SJSA1 (cell line): ENCODE measurements at regions not wholly inside any gene's neighbourhood (a gene's known extent, or its start where the extent isn't known, plus 50 kb on each side); places are given as distances from the start of the nearest gene placed in this dataset.

Experiments used
- DNase-seq, 2 experiments: peaks; one replicate each; pipeline ENCODE4 v3.0.0-alpha.2; 2015 to 2020; ENCODE audit warnings: low spot score in 2 of 2, low read depth in 1 of 2
- H3K27ac ChIP-seq: fragments of 250-450 bp; sonication (Bioruptor Pico); 2 replicates; pipeline ENCODE4 v1.5.1; 2020; ENCODE audit warnings: mild to moderate bottlenecking, moderate library complexity
- H3K27me3 ChIP-seq: fragments of 250-450 bp; sonication (Bioruptor Pico); replicated peaks from 2 replicates; pipeline ENCODE4 v1.5.1; 2020; ENCODE audit warnings: mild to moderate bottlenecking, moderate library complexity
- H3K36me3 ChIP-seq: fragments of 250-450 bp; sonication (Bioruptor Pico); 2 replicates; pipeline ENCODE4 v1.5.1; 2020; ENCODE audit warnings: mild to moderate bottlenecking
- H3K4me1 ChIP-seq: fragments of 250-450 bp; sonication (Bioruptor Pico); replicated peaks from 2 replicates; pipeline ENCODE4 v1.6.1; 2021; ENCODE audit warnings: mild to moderate bottlenecking
- H3K4me3 ChIP-seq: fragments of 250-450 bp; sonication (Bioruptor Pico); 2 replicates; pipeline ENCODE4 v1.5.1; 2020; ENCODE audit warnings: mild to moderate bottlenecking
- H3K9me3 ChIP-seq: fragments of 250-450 bp; sonication (Bioruptor Pico); replicated peaks from 2 replicates; pipeline ENCODE4 v1.5.1; 2020; ENCODE audit warnings: mild to moderate bottlenecking

DNA sequence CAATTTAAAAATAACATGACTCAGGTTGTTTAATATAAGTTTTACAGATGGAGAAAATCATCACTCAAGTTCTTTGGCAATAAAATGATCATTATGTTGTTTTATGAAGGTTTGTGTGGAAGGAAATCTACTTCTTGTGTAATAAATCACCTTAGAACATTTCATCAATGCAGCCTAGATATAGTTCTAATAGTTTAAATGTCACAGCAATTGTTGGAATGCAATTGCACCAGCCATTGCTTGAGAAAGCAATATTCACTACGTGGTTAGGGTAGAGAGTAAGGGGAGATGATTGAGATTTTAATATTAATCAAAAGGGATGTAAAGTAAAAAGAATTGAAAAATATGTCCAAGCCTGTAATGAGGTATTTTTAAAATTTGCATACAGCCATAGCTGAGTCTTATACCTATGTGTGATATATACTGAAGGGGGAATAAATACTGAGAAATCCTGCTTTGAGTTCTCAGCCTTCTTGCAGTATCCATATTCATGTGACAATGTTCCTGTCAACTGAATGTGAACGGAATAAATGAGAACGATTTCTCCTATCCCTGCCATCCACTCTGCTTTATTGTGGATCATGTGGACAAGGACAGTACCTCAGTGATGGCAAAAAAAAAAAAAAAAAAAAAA lies 257.9 kb downstream of the OTOL1 start:
- no peaks in the 10 kb centered on the region for H3K36me3 ChIP-seq
- H3K9me3 ChIP-seq, result no peaks in the 10 kb centered on the region
- no peak for DNase-seq
- no peaks in the 10 kb centered on the region for H3K4me1 ChIP-seq
- no peaks in the 10 kb centered on the region for H3K27me3 ChIP-seq
- no peak overlapping the region for H3K4me3 ChIP-seq
- no peak overlapping the region for H3K27ac ChIP-seq

DNA sequence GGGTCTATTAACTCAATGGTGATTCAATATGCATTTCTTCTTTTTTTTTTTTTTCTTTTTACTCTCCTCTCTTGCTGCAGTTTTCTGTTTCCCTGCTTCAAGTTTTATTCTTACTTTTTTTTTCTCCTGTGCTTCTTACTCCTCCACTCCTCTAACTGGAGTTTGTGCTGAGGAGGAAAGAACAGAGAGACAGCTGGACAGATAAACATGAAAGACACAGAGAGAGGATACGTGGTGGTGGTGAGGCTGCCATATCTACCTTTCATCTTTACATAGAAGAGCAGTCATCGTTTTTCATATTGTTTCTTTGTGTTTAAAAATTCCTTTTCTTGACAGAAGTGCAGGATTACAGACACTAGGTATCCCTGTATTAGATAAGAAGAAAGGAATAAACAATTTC lies 262.8 kb downstream of the OTOL1 start:
- H3K27me3 ChIP-seq, result no peaks in the 10 kb centered on the region
- no peaks in the 10 kb centered on the region for H3K36me3 ChIP-seq
- H3K4me1 ChIP-seq, result no peaks in the 10 kb centered on the region
- H3K27ac ChIP-seq, result no peak overlapping the region
- H3K4me3 ChIP-seq, result no peak overlapping the region
- no peak for DNase-seq
- no peaks in the 10 kb centered on the region; the same call in 1 of the 2 replicates for H3K9me3 ChIP-seq

DNA sequence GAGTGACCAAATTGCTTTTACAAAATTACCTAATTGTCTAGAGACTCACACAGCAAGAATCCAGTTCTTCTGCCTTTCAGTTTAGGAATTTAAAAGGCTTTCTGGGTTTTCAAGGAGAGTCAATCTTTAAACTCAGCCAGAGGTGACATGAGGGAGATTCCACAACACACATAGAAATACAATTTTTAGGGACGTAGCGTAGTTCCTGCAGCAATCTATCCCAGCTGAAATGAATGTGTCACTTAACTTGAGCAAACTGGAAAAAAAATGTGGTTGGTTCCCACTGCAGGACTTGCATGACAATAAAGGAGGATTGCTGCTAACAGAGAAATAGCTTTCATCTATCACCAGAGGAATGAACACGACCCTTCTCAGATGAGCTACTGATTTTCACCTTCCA lies 269.7 kb downstream of the OTOL1 start:
- DNase-seq, result no peak
- no peaks in the 10 kb centered on the region for H3K9me3 ChIP-seq
- H3K4me3 ChIP-seq, result no peak overlapping the region
- H3K4me1 ChIP-seq, result no peaks in the 10 kb centered on the region
- no peak overlapping the region for H3K27ac ChIP-seq
- no peaks in the 10 kb centered on the region for H3K36me3 ChIP-seq
- no peaks in the 10 kb centered on the region for H3K27me3 ChIP-seq

DNA sequence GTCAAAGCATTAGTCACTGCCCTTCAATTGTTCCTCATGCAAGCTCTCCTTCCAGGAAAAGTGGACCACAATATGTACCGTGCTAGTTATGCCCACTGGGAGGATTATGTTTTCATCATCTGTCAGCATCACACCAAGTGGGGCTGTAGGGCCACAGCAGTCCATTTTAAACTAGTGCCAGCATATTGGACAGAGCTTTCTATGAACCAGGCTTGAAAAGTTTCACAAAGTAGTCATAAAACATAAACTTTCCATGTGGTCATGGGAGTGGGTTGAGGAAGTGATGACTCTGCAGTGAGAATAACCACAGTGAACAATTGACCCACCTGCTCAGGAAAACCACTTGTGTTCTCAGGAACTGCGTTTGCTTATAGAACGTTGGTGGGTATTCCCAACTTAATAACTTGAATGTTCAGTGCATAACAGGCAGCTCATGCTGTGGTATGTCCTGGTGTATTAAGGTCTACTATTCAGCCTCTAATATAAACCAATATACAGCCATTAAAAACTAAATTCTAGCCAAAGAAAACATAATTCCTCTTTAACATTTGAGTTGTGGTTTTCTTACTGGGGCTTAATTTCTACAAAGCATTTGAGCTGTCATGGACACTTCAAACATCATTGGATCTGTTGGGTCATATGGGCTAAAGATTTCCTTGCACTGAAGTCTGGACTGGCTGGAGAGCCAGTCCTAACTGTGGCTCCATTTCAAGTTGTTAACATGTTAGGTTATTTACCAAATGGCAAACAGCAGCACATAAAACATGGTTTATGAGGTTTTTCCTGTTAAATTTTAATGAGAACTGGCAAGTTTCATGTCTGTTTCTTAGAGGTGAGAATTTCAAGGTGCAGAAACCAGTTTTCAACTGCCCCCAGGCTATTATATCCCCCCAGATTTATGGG lies 274.1 kb downstream of the OTOL1 start:
- Histone ChIP-seq H3K4me1 (no peaks in the 10 kb centered on the region), H3K27me3 (no peaks in the 10 kb centered on the region)
- no peak for DNase-seq

DNA sequence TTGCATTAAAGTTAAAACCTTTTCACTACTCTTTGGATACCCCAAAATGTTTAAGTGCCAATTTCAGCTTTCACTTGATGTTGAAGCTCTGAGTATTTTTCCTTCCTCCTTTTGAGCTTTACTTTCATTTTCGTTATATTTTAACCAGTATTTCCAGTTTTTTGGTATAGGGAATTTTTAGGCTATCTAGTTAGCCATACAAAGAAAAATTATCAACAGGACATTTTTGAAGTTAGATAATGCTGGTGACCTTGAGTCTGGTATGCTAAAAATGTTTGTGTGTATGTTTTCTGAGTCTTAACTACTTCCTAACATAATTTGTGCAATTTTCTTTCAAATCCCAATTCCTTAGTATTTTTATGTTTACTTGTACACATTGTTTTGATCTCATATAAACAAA lies 284.8 kb downstream of the OTOL1 start:
- Histone ChIP-seq H3K27me3 (no peaks in the 10 kb centered on the region), H3K4me3 (no peak overlapping the region), H3K36me3 (no peaks in the 10 kb centered on the region), H3K27ac (no peak overlapping the region), H3K4me1 (no peaks in the 10 kb centered on the region), H3K9me3 (no peaks in the 10 kb centered on the region)
- no peak for DNase-seq

More for the DNA sequence above, 274.1 kb downstream of the OTOL1 start:
- no peaks in the 10 kb centered on the region for H3K36me3 ChIP-seq
- no peaks in the 10 kb centered on the region; the same call in 1 of the 2 replicates for H3K9me3 ChIP-seq
- H3K27ac ChIP-seq, result no peak overlapping the region
- H3K4me3 ChIP-seq, result no peak overlapping the region

DNA sequence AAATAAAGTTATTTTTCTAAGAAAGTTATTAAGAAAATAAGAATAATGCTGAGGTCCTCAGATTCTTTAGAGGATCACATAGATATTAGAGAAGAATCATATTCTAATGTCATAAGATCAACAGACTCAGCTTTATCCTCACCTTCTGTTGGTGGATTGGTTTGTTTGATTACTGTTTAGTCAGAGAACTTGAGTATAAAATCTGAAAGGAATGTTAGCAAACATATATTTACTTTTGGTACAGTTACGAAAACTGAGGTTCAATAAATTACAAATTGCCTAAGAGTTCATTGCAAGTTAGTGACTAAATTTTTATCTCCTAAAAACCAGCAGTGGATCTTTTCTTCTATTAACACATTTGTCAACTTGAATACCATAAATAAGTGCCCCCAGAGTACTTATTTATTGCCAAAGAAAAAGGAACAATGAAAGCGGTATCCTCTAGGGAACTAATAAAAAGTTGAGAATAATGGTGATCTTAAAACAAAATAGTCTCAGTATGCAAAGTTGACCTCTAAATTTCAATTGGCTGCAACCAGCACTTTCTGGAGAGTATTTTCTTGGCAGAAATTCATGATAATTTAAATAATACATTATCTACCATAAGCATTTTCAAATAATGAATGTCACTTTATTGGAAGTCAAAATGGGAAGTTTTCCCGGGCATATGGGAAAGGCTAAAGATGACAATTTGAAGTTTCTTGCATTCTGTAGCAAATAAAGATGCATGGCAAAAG lies 296.8 kb downstream of the OTOL1 start:
- Histone ChIP-seq H3K27ac (no peak overlapping the region), H3K9me3 (no peaks in the 10 kb centered on the region), H3K4me3 (no peak overlapping the region), H3K36me3 (no peaks in the 10 kb centered on the region), H3K4me1 (no peaks in the 10 kb centered on the region), H3K27me3 (no peaks in the 10 kb centered on the region)
- DNase-seq, result no peak

DNA sequence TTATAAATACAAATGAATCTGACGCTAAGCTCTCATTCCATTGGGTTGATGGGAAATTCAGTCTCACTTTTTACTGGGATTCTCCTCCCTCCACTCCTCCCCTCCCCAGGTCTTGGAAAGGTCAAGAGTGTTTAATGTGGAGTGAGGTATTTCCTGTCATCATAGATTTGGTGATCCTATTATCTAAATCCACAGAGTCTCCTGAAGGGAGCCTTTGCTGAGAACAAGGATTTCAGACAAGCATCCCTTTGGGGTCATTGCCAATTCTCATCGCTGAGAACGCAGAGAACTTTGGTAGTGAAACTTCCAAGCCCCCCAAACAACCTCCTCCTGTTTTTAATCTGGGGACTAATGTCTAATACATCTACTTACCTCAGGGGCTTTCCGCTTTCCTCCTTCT lies 297.9 kb downstream of the OTOL1 start:
- H3K4me1 ChIP-seq, result no peaks in the 10 kb centered on the region
- no peak overlapping the region for H3K27ac ChIP-seq
- H3K36me3 ChIP-seq, result no peaks in the 10 kb centered on the region
- no peaks in the 10 kb centered on the region for H3K9me3 ChIP-seq
- no peaks in the 10 kb centered on the region for H3K27me3 ChIP-seq
- no peak for DNase-seq
- H3K4me3 ChIP-seq, result no peak overlapping the region

DNA sequence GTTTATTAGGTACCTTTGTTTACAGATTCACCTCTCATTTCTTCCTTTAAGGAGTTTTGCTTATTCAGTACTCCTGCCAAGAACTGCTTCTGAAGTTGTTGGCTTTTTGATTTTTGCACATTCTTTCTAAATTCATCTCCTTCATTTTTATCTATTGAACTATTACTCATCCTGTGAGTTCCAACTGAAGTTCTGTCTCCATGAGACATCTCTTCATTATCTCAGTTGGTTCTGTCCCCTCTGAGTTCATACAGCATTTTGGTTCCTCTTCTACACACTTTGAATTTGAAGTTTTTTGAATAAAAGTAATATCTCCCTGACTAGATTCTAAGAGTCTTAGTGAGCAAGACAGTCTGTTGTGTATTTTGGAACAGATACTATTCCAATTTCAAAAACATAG lies 299.7 kb downstream of the OTOL1 start:
- Histone ChIP-seq H3K9me3 (no peaks in the 10 kb centered on the region), H3K27ac (no peak overlapping the region)

DNA sequence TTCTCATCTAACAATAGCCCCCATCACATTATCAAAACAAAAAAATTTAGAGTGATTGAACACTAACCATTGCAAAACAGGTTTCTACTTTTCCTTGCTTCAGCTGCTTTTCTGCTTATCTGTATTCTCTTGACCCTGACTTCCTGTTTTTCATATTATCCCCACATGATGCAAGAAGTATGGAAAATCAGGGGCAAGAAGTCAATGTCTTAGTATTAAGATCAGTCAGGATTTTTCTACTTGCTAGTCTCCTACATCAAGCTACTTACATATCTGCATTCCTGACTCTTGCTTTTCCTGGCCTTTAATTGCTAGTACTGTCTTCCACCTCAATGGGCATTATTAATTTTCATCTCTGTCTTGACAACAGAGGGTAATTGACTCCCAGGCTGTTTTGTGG lies 300.2 kb downstream of the OTOL1 start:
- H3K27me3 ChIP-seq, result no peaks in the 10 kb centered on the region
- H3K9me3 ChIP-seq, result no peaks in the 10 kb centered on the region
- no peak overlapping the region for H3K27ac ChIP-seq
- no peak for DNase-seq
- no peaks in the 10 kb centered on the region for H3K36me3 ChIP-seq
- H3K4me3 ChIP-seq, result no peak overlapping the region
- no peaks in the 10 kb centered on the region for H3K4me1 ChIP-seq

More for the DNA sequence above, 299.7 kb downstream of the OTOL1 start:
- no peaks in the 10 kb centered on the region for H3K27me3 ChIP-seq
- H3K4me3 ChIP-seq, result no peak overlapping the region
- H3K36me3 ChIP-seq, result no peaks in the 10 kb centered on the region
- no peak for DNase-seq
- no peaks in the 10 kb centered on the region for H3K4me1 ChIP-seq

DNA sequence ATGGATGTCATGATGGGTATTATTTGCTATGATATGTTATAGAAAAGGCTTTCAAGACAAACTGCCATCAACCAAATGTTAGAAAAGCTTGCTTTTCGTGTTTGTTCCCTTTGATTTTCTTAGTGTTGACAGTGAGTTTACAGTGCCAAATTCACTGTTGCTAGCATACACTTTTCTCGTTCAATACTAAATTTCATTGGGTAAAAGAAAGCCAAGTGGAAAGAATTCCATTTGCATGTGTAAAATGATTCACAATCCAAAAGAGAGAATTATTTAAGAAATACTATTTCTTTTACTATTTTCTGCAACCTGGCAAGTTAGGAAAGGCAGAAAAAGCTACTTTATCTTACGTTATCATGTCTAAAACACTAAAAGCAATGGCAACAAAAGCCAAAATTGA lies 301.4 kb downstream of the OTOL1 start:
- no peaks in the 10 kb centered on the region for H3K27me3 ChIP-seq
- no peak overlapping the region for H3K27ac ChIP-seq
- no peak for DNase-seq
- H3K4me1 ChIP-seq, result no peaks in the 10 kb centered on the region
- no peak overlapping the region for H3K4me3 ChIP-seq
- H3K9me3 ChIP-seq, result no peaks in the 10 kb centered on the region
- no peaks in the 10 kb centered on the region for H3K36me3 ChIP-seq

DNA sequence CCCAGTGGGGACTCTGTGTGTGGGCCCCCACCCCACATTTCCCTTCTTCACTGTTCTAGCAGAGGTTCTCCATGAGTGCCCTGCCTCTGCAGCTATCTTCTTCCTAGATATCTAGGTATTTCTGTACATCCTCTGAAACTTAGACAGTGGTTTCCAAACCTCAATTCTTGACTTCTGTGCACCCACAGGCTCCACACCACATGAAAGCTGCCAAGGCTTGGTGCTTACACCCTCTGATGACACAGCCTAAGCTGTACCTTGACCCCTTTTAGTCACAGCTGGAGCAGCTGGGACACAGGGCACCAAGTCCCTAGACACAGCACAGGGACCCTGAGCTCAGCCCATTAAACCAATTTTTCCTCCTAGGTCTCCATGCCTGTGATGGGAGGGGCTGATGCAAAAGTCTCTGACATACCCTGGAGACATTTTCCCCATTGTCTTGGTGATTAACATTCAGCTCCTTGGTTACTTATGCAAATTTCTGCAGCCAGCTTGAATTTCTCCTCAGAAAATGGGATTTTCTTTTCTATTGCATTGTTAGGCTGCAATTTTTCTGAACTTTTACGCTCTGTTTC lies 304.5 kb downstream of the OTOL1 start:
- Histone ChIP-seq H3K4me3 (no peak overlapping the region), H3K4me1 (no peaks in the 10 kb centered on the region), H3K27me3 (no peaks in the 10 kb centered on the region), H3K9me3 (no peaks in the 10 kb centered on the region), H3K27ac (no peak overlapping the region), H3K36me3 (no peaks in the 10 kb centered on the region)
- no peak for DNase-seq

DNA sequence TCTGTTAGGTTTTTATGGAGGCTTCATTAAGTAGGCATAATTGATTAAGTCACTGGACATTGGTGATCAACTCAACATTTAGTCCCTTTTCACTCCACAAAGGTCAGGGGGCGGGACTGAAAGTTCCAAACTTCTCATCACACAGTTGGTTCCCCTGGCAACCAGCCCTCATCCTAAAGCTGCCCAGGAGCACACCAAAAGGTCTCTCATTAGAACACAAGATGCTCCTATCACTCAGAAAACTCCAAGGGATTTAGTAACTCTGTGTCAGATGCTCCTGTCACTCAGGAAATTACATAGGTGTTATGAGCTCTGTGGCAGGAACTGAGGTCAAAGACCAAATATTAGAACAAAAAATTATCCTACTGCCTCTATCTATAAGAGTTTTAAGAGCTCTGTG lies 321.5 kb downstream of the OTOL1 start:
- Histone ChIP-seq H3K36me3 (no peaks in the 10 kb centered on the region), H3K27ac (no peak overlapping the region), H3K27me3 (no peaks in the 10 kb centered on the region), H3K4me1 (no peaks in the 10 kb centered on the region), H3K9me3 (no peaks in the 10 kb centered on the region), H3K4me3 (no peak overlapping the region)
- no peak for DNase-seq

DNA sequence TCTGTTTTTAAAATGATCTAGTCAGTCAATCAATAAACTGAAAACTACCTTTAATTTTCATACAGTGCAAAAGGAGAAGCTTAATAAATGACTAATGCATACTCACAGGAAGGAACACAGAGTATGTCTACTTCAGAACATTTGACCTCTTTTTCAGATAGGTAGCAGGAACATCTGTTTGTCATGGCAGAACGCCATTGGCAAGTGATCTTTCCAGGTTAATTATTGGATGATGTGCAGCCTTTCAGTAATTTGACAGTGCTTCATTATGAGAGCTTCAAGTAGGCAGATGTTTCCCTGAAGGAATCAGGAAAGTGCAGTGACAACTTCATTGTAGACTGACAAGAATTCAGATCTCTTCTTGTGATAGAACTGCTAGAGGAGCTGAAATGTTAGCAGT lies 325.0 kb downstream of the OTOL1 start:
- H3K4me1 ChIP-seq, result no peaks in the 10 kb centered on the region
- DNase-seq, result no peak
- H3K27me3 ChIP-seq, result no peaks in the 10 kb centered on the region
- no peak overlapping the region for H3K4me3 ChIP-seq
- no peak overlapping the region for H3K27ac ChIP-seq
- H3K9me3 ChIP-seq, result no peaks in the 10 kb centered on the region
- no peaks in the 10 kb centered on the region for H3K36me3 ChIP-seq

DNA sequence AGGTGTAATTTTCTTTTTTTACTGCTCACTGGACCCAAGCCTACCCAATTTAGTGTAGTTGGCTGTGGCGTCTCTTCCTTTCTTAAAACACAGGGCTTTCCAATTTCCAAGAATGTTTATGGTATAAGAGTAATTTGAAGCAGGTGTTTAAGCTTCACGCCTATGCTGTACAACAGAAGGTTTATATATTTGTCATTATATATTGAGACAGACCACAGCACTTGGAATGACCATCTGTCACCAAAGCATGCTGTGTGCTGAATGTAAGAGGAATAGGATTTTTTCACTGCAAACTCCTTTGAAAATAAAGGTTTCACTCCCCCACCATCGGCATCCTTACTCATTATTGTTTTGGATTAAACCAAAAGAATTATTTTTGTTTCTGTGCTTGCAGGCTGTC lies 325.7 kb downstream of the OTOL1 start:
- H3K36me3 ChIP-seq, result no peaks in the 10 kb centered on the region
- H3K4me1 ChIP-seq, result no peaks in the 10 kb centered on the region
- H3K27me3 ChIP-seq, result no peaks in the 10 kb centered on the region
- DNase-seq, result no peak
- H3K27ac ChIP-seq, result no peak overlapping the region
- H3K4me3 ChIP-seq, result no peak overlapping the region
- no peaks in the 10 kb centered on the region for H3K9me3 ChIP-seq
